HG02852 (cell line): ENCODE measurements at regions not wholly inside any gene's neighbourhood (a gene's known extent, or its start where the extent isn't known, plus 50 kb on each side); places are given as distances from the start of the nearest gene placed in this dataset.
A peak's percentile ranks its signal among the peaks of the same experiment; 100 is the strongest.
"Not testable (repeated sequence)": the region's sequence is repeated elsewhere in the genome, so short reads cannot be mapped to it uniquely, and the experiment has no call there.

Source experiments
- ATAC-seq: cut with Tn5 transposase; IDR thresholded peaks from one replicate; pipeline ENCODE4 v1.9.1; 2021; ENCODE audit warnings: mild to moderate bottlenecking, moderate library complexity; ENCODE audit not compliant: unreplicated experiment

- ATAC-seq = no peak
Measured at GRCh38 chr10:57694956-57695608, 572.6 kb downstream of the IPMK start.

GRCh38 chr10:57692255-57692980 is 575.3 kb downstream of the IPMK start:
- no peak for ATAC-seq

- no peak for ATAC-seq
Measured at GRCh38 chr10:57689596-57690297, 577.9 kb downstream of the IPMK start.

GRCh38 chr10:57679916-57680315 is 587.8 kb downstream of the IPMK start:
- no peak for ATAC-seq

- no peak for ATAC-seq
Measured at GRCh38 chr10:57675125-57675524, 592.6 kb downstream of the IPMK start.

GRCh38 chr10:57673446-57673960 is 594.2 kb downstream of the IPMK start:
- ATAC-seq = no peak

- no peak for ATAC-seq
Measured at GRCh38 chr10:57664815-57665214, 602.9 kb downstream of the IPMK start.

GRCh38 chr10:57663401-57663800 is 604.3 kb downstream of the IPMK start:
- no peak for ATAC-seq

GRCh38 chr10:57661206-57661605 is 606.5 kb downstream of the IPMK start:
- no peak for ATAC-seq

- peak; percentile 98 for ATAC-seq
Measured at GRCh38 chr10:57657164-57657765, 610.4 kb downstream of the IPMK start.

GRCh38 chr10:57654856-57655255 is 612.8 kb downstream of the IPMK start:
- ATAC-seq = no peak

- not testable (repeated sequence) for ATAC-seq
Measured at GRCh38 chr10:57645108-57645507, 622.6 kb downstream of the IPMK start.

- no peak for ATAC-seq
Measured at GRCh38 chr10:57638411-57638810, 629.3 kb downstream of the IPMK start.

GRCh38 chr10:57628592-57629284 is 639.0 kb downstream of the IPMK start:
- no peak for ATAC-seq

GRCh38 chr10:57627642-57628178 is 640.0 kb downstream of the IPMK start:
- ATAC-seq = no peak

GRCh38 chr10:57624856-57625592 is 642.7 kb downstream of the IPMK start:
- no peak for ATAC-seq

GRCh38 chr10:57624066-57624465 is 643.6 kb downstream of the IPMK start:
- no peak for ATAC-seq

GRCh38 chr10:57621466-57621865 is 646.2 kb downstream of the IPMK start:
- no peak for ATAC-seq

- ATAC-seq = no peak
Measured at GRCh38 chr10:57605948-57606485, 661.7 kb downstream of the IPMK start.
